ENCODE measurements at regions not wholly inside any gene's neighbourhood (a gene's known extent, or its start where the extent isn't known, plus 50 kb on each side); places are given as distances from the start of the nearest gene placed in this dataset.

DNA sequence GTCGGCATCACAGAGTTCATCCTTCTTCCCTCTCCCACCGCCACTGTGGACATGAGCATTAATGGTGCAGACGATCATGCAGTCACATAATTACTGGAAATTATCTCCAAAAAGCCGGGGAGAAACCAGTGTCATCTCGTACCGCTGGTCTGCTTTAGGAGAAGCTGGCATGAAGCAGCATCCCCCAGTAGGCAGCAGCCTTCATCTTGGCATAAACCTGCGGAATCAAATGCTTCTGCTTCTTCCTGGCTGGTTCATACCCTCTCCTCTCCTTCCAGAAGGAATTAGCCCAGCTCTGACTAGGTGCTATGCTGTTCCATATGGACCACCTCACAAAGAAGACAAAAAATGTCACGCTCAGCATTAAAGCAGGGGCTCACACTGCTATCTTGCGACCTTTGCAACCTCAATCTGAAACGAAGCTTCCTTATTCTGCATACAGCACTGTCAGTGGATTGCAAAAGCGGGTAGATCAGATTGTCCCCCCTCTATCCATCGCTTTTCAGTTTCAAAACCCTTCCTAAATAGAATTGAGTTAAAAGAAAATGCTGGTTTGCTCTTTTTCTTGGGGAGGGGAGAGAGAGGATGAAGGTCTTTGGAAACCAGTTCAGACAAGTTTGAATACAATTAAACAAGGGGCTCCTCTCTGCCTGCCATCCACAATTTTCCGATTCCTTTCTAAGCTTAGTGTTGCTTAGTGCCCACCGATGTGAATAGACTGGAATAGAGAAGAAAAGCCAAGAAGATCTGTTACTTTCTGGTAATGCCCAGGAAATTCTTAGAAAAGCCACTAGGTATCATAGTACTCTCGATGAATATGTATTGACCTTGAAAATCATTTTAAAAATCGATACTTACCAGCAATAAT lies 212.1 kb upstream of the ZNF521 start:
- Mint-ChIP-seq H3K27me3 (peaks cover 0 to 16% (median 0%) of the 10 kb centered on the region in 5 donors), H3K4me3 (no peak overlapping the region), H3K27ac (peak overlapping the region in 1 of 9 donors; percentile 25), H3K36me3 (no peaks in the 10 kb centered on the region), H3K4me1 (no peaks in the 10 kb centered on the region), H3K9me3 (peaks cover 0 to 6% (median 0%) of the 10 kb centered on the region in 11 donors)
- no peaks in the 10 kb centered on the region for H3K4me1 ChIP-seq (ENCODE audit: control insufficient read depth in 2 of 2, insufficient read depth in 2 of 2, low read length in 2 of 2)
- no peaks in the 10 kb centered on the region for H3K9me3 ChIP-seq (ENCODE audit: control insufficient read depth in 2 of 3, low read length in 3 of 3)
- POLR2A ChIA-PET: no interaction called here
- intact Hi-C loops (cut with micrococcal nuclease): no loop called here
- no peak for DNase-seq
- no peak overlapping the region for H3K27ac ChIP-seq (ENCODE audit: low read depth, low read length)
- no peaks in the 10 kb centered on the region for H3K27me3 ChIP-seq (ENCODE audit: control insufficient read depth in 2 of 2, insufficient read depth in 2 of 2, low read length in 2 of 2)
- no peak for ATAC-seq
- CTCF ChIA-PET: no interaction called here
- H3K36me3 ChIP-seq (ENCODE audit: control insufficient read depth in 2 of 3, insufficient read depth in 3 of 3, low read length in 3 of 3): no peaks in the 10 kb centered on the region
- H3K4me3 ChIP-seq (ENCODE audit: low read length): no peak overlapping the region

DNA sequence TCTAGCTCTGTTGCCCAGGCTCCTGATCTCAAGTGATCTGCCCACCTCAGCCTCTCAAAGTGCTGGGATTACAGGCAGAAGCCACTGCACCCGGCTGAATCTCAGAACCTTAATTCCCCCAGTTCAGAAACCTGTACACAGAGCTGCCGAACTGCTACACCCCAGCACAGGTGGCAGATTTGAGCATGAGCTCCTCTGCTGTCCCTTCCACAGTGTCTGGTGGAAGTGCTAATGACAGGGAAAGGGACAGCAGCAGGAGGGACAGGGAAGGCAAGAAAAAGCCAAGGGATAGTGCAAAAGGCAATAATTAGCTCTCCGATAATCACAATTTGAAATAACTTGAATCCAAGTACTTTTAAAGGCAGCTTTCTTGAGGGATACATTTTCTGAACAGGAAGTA lies 211.4 kb upstream of the ZNF521 start:
- H3K27ac Mint-ChIP-seq: no peak overlapping the region
- intact Hi-C loops (cut with micrococcal nuclease): no loop called here

DNA sequence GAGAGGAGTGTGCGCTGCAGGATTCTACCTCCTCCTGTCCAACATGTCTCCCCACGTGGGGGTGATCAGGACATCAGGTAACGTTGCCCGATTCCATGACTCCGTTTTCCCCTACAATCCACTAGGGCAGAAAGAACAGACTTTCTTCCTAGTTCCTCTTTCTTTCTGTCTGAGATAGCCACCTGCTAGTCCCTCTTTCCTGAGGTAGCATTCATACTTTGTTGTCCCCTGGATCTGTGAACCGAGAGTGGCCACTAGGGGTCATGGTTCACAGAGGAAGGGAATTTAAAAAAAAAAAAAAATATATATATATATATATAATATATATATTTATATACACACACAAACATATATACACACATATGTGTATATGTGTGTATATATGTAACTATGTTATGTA lies 210.0 kb upstream of the ZNF521 start:
- Histone ChIP-seq H3K4me3 (ENCODE audit: low read length) (no peak overlapping the region), H3K9me3 (ENCODE audit: control insufficient read depth in 2 of 3, low read length in 3 of 3) (no peaks in the 10 kb centered on the region), H3K4me1 (ENCODE audit: control insufficient read depth in 2 of 2, insufficient read depth in 2 of 2, low read length in 2 of 2) (no peaks in the 10 kb centered on the region), H3K36me3 (ENCODE audit: control insufficient read depth in 2 of 3, insufficient read depth in 3 of 3, low read length in 3 of 3) (no peaks in the 10 kb centered on the region), H3K27me3 (ENCODE audit: control insufficient read depth in 2 of 2, insufficient read depth in 2 of 2, low read length in 2 of 2) (no peaks in the 10 kb centered on the region), H3K27ac (ENCODE audit: low read depth, low read length) (no peak overlapping the region)
- Mint-ChIP-seq H3K36me3 (no peaks in the 10 kb centered on the region), H3K4me1 (no peaks in the 10 kb centered on the region), H3K27me3 (peaks cover 0 to 16% (median 0%) of the 10 kb centered on the region in 5 donors), H3K9me3 (peaks cover 0 to 6% (median 0%) of the 10 kb centered on the region in 11 donors), H3K27ac (no peak overlapping the region), H3K4me3 (no peak overlapping the region)
- ChIA-PET POLR2A (no interaction called here), CTCF (no interaction called here)
- intact Hi-C loops (cut with micrococcal nuclease): no loop called here
- DNase-seq: no peak
- no peak for ATAC-seq

More for the DNA sequence above, 211.4 kb upstream of the ZNF521 start:
- ChIA-PET POLR2A (no interaction called here), CTCF (no interaction called here)
- DNase-seq (no peak), ATAC-seq (no peak)
- H3K4me3 Mint-ChIP-seq: no peak overlapping the region
- Histone ChIP-seq H3K9me3 (ENCODE audit: control insufficient read depth in 2 of 3, low read length in 3 of 3) (no peaks in the 10 kb centered on the region), H3K4me1 (ENCODE audit: control insufficient read depth in 2 of 2, insufficient read depth in 2 of 2, low read length in 2 of 2) (no peaks in the 10 kb centered on the region), H3K4me3 (ENCODE audit: low read length) (no peak overlapping the region), H3K27me3 (ENCODE audit: control insufficient read depth in 2 of 2, insufficient read depth in 2 of 2, low read length in 2 of 2) (no peaks in the 10 kb centered on the region), H3K27ac (ENCODE audit: low read depth, low read length) (no peak overlapping the region), H3K36me3 (ENCODE audit: control insufficient read depth in 2 of 3, insufficient read depth in 3 of 3, low read length in 3 of 3) (no peaks in the 10 kb centered on the region)
- H3K27me3 Mint-ChIP-seq: peaks cover 0 to 16% (median 0%) of the 10 kb centered on the region in 5 donors
- no peaks in the 10 kb centered on the region for H3K36me3 Mint-ChIP-seq
- H3K4me1 Mint-ChIP-seq: no peaks in the 10 kb centered on the region
- H3K9me3 Mint-ChIP-seq: peaks cover 0 to 6% (median 0%) of the 10 kb centered on the region in 11 donors

DNA sequence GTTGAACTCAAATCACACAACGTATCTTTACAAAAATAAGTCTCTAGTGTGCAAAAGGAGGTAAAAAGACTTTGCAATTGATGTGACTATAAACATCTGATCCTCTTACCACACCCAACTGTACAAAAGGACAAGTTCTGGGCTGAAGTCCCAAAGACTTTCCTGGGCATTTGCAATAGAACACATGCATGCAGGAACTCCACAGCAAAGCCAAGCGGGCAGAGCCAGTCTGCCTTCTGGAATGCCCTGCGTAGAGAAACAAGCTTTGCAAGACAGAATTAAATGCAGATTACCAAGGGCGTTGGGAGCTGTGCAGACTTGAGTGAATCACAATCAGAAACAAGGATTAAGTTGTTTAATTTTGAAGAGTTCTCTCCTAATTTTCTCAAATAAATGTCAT lies 208.4 kb upstream of the ZNF521 start:
- DNase-seq: no peak
- intact Hi-C loops (cut with micrococcal nuclease): no loop called here
- Mint-ChIP-seq H3K27ac (no peak overlapping the region), H3K27me3 (peaks cover 0 to 15% (median 0%) of the 10 kb centered on the region in 5 donors), H3K4me3 (no peak overlapping the region), H3K36me3 (no peaks in the 10 kb centered on the region), H3K9me3 (peaks cover 0 to 2% (median 0%) of the 10 kb centered on the region in 11 donors), H3K4me1 (no peaks in the 10 kb centered on the region)
- no peaks in the 10 kb centered on the region for H3K9me3 ChIP-seq (ENCODE audit: control insufficient read depth in 2 of 3, low read length in 3 of 3)
- H3K27ac ChIP-seq (ENCODE audit: low read depth, low read length): no peak overlapping the region
- ChIA-PET POLR2A (no interaction called here), CTCF (no interaction called here)
- H3K27me3 ChIP-seq (ENCODE audit: control insufficient read depth in 2 of 2, insufficient read depth in 2 of 2, low read length in 2 of 2): no peaks in the 10 kb centered on the region
- no peaks in the 10 kb centered on the region for H3K4me1 ChIP-seq (ENCODE audit: control insufficient read depth in 2 of 2, insufficient read depth in 2 of 2, low read length in 2 of 2)
- ATAC-seq: no peak
- H3K36me3 ChIP-seq (ENCODE audit: control insufficient read depth in 2 of 3, insufficient read depth in 3 of 3, low read length in 3 of 3): no peaks in the 10 kb centered on the region
- H3K4me3 ChIP-seq (ENCODE audit: low read length): no peak overlapping the region

DNA sequence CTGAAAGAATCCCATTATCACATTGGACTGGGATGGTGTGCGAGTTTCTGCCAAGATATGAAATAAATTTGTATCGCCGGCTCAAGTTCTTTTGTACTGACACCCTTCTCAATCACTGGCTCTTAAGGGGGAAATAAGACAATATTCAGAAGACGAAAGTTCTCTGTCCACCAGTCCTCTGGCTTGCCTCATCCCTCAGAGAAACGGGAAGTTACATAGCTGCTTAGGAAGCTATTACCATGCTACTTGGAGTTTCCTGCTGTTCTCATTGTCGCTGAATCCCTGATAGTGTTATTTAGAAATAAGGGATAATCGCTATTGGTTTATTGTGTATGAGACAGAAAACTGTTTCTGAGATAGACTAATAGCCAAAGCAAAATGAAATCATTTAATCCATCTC lies 205.0 kb upstream of the ZNF521 start:
- Histone ChIP-seq H3K27me3 (ENCODE audit: control insufficient read depth in 2 of 2, insufficient read depth in 2 of 2, low read length in 2 of 2) (no peaks in the 10 kb centered on the region), H3K4me1 (ENCODE audit: control insufficient read depth in 2 of 2, insufficient read depth in 2 of 2, low read length in 2 of 2) (no peaks in the 10 kb centered on the region), H3K4me3 (ENCODE audit: low read length) (no peak overlapping the region), H3K27ac (ENCODE audit: low read depth, low read length) (no peak overlapping the region), H3K9me3 (ENCODE audit: control insufficient read depth in 2 of 3, low read length in 3 of 3) (no peaks in the 10 kb centered on the region), H3K36me3 (ENCODE audit: control insufficient read depth in 2 of 3, insufficient read depth in 3 of 3, low read length in 3 of 3) (no peaks in the 10 kb centered on the region)
- Mint-ChIP-seq H3K27me3 (peaks cover 0 to 9% (median 0%) of the 10 kb centered on the region in 5 donors), H3K4me3 (no peak overlapping the region), H3K9me3 (peaks cover 0 to 2% (median 0%) of the 10 kb centered on the region in 11 donors), H3K4me1 (no peaks in the 10 kb centered on the region), H3K27ac (no peak overlapping the region), H3K36me3 (no peaks in the 10 kb centered on the region)
- intact Hi-C loops (cut with micrococcal nuclease): no loop called here
- peak; percentile 60 for ATAC-seq
- no peak for DNase-seq
- POLR2A ChIA-PET: no interaction called here
- CTCF ChIA-PET: interaction anchor here (0.7 kb wide), 1 partner anchor 1073 kb away, joined by 3 read pairs; no protein-coding TSS in a partner anchor

DNA sequence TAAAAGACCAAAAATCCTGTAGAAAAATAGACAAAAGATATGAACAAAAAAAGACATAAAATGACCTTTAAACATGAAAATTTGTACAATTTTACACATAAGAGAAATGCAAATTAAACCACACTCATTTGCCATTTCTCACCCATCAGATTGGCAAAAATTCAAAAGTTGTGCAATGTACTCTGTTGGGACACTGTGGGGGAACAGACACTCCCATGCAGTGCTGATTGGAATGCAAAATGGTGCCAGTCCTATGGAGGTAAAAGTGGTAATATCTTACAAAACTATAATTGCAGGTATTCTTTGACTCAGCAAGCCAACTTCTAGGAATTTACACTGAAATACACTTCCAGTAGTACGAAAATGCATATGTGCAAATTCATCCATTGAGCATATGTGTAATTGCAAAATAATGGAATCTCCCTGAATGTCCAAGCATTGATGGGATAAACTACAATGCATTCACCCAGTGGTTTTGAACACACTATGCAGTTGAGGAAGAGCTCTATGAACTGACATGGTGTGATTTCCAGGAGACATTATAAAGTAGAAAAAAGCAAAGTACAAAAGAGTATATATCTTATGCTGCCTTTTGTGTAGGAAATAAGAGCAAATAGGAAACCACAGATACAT lies 201.8 kb upstream of the ZNF521 start:
- Mint-ChIP-seq H3K27ac (no peak overlapping the region), H3K4me1 (no peaks in the 10 kb centered on the region), H3K9me3 (peaks cover 0 to 5% (median 0%) of the 10 kb centered on the region in 11 donors), H3K4me3 (no peak overlapping the region), H3K27me3 (peaks cover 0 to 9% (median 0%) of the 10 kb centered on the region in 5 donors), H3K36me3 (no peaks in the 10 kb centered on the region)
- no peak overlapping the region for H3K4me3 ChIP-seq (ENCODE audit: low read length)
- no peaks in the 10 kb centered on the region for H3K9me3 ChIP-seq (ENCODE audit: control insufficient read depth in 2 of 3, low read length in 3 of 3)
- ChIA-PET POLR2A (no interaction called here), CTCF (no interaction called here)
- no peaks in the 10 kb centered on the region for H3K4me1 ChIP-seq (ENCODE audit: control insufficient read depth in 2 of 2, insufficient read depth in 2 of 2, low read length in 2 of 2)
- no peak overlapping the region for H3K27ac ChIP-seq (ENCODE audit: low read depth, low read length)
- no peaks in the 10 kb centered on the region for H3K36me3 ChIP-seq (ENCODE audit: control insufficient read depth in 2 of 3, insufficient read depth in 3 of 3, low read length in 3 of 3)
- DNase-seq (no peak), ATAC-seq (no peak)
- intact Hi-C loops (cut with micrococcal nuclease): no loop called here
- H3K27me3 ChIP-seq (ENCODE audit: control insufficient read depth in 2 of 2, insufficient read depth in 2 of 2, low read length in 2 of 2): no peaks in the 10 kb centered on the region

All from naive thymus-derived CD4-positive, alpha-beta T cell (primary cell).